Endothelial cell of umbilical vein (primary cell): ENCODE measurements at regions not wholly inside any gene's neighbourhood (a gene's known extent, or its start where the extent isn't known, plus 50 kb on each side); places are given as distances from the start of the nearest gene placed in this dataset.

ENCODE experiments used
- BruUV-seq: library from RNA; stranded (reverse); fragments of 400-500 nt; replicated peaks from 2 replicates; lab custom pipeline; 2021; lab: Mats Ljungman, UMichigan
- CTCF ChIA-PET: fragments of 300-600, 350-600 bp; sonication (Branson Sonifier 250); formaldehyde crosslinking; loops from one replicate; lab custom pipeline; 2021; ENCODE audit warnings: antibody characterized with exemption, inconsistent platforms; lab: Charles Lee
- POLR2A ChIA-PET: fragments of 300-600, 350-600 bp; sonication (Branson Sonifier 250); formaldehyde crosslinking; loops from one replicate; lab custom pipeline; 2021; ENCODE audit warnings: antibody characterized with exemption, inconsistent platforms; lab: Charles Lee
- DNase-seq: peaks from one replicate; pipeline ENCODE4 v3.0.0-alpha.2; 2011; ENCODE audit warnings: low read depth, low spot score
- FAIRE-seq: peaks from 2 replicates; lab custom pipeline; 2011; peaks lifted over from hg19 to GRCh38; lab: Jason Lieb, UNC
- H2AFZ ChIP-seq: 2 replicates; pipeline ENCODE4 v1.6.0; 2012; ENCODE audit warnings: low read depth, low read length, control low read depth, inconsistent platforms
- H3K27ac ChIP-seq: 2 replicates; pipeline ENCODE4 v1.5.1; 2011; ENCODE audit warnings: low read depth, mild to moderate bottlenecking, control low read depth, low read length, moderate library complexity; ENCODE audit not compliant: insufficient read depth
- H3K27me3 ChIP-seq, 2 experiments: 2 replicates each; pipeline versions ENCODE4 v1.6.0 to v1.6.1; 2011; ENCODE audit warnings: low read length in 2 of 2, mixed read lengths in 1 of 2; ENCODE audit not compliant: control insufficient read depth in 2 of 2, insufficient read depth in 2 of 2
- H3K36me3 ChIP-seq, 2 experiments: 2 replicates in 1 of 2; 3 replicates in 1 of 2; pipeline ENCODE4 v1.5.1; 2011; ENCODE audit warnings: low read length in 2 of 2, mild to moderate bottlenecking in 1 of 2, moderate library complexity in 1 of 2; ENCODE audit not compliant: control insufficient read depth in 2 of 2, insufficient read depth in 2 of 2; ENCODE audit errors: extremely low read depth in 1 of 2
- H3K4me1 ChIP-seq: 3 replicates; pipeline ENCODE4 v1.5.1; 2011; ENCODE audit warnings: mild to moderate bottlenecking, low read length; ENCODE audit not compliant: control insufficient read depth, insufficient read depth; ENCODE audit errors: extremely low read depth
- H3K4me2 ChIP-seq: 2 replicates; pipeline ENCODE4 v1.6.1; 2011; ENCODE audit warnings: low read length, control low read depth, mixed read lengths; ENCODE audit not compliant: insufficient read depth
- H3K4me3 ChIP-seq, 3 experiments: fragments of 200-600 bp in 1 of 3; sonication (generic), shearing (Covaris generic) in 1 of 3; replicated peaks in 1 of 3; 2 replicates each; pipeline ENCODE4 v1.5.1; 2011 to 2016; ENCODE audit warnings: control low read depth in 3 of 3, low read length in 3 of 3, mild to moderate bottlenecking in 2 of 3, inconsistent platforms in 1 of 3, low read depth in 1 of 3, moderate library complexity in 1 of 3; ENCODE audit not compliant: insufficient read depth in 1 of 3
- H3K79me2 ChIP-seq: 2 replicates; pipeline ENCODE4 v1.6.0; 2012; ENCODE audit warnings: low read length, inconsistent platforms; ENCODE audit not compliant: control insufficient read depth, insufficient read depth
- H3K9ac ChIP-seq: replicated peaks from 2 replicates; pipeline ENCODE3; 2011; ENCODE audit warnings: low read length, control low read depth; ENCODE audit not compliant: insufficient read depth; ENCODE audit errors: extremely low read depth
- H3K9me1 ChIP-seq: replicated peaks from 3 replicates; pipeline ENCODE4 v1.6.0; 2011; ENCODE audit warnings: mild to moderate bottlenecking, low read length; ENCODE audit not compliant: control insufficient read depth, insufficient read depth; ENCODE audit errors: extremely low read depth
- H3K9me3 ChIP-seq: replicated peaks from 2 replicates; pipeline ENCODE4 v1.5.1; 2012; ENCODE audit warnings: low read length, inconsistent platforms; ENCODE audit not compliant: control insufficient read depth, insufficient read depth
- H4K20me1 ChIP-seq: replicated peaks from 2 replicates; pipeline ENCODE3; 2011; ENCODE audit warnings: mild to moderate bottlenecking, low read length; ENCODE audit not compliant: control insufficient read depth, insufficient read depth; ENCODE audit errors: extremely low read depth
- EZH2 ChIP-seq: IDR thresholded peaks from 2 replicates; pipeline ENCODE4 v1.6.1; 2012; ENCODE audit warnings: borderline replicate concordance, low read depth, mild to moderate bottlenecking, moderate library complexity, low read length, inconsistent platforms; ENCODE audit not compliant: severe bottlenecking
- FOS ChIP-seq: IDR thresholded peaks from 2 replicates; pipeline ENCODE4 v1.6.1; 2011; ENCODE audit warnings: mild to moderate bottlenecking, low read length, moderate library complexity, borderline replicate concordance; ENCODE audit not compliant: insufficient read depth
- GATA2 ChIP-seq: IDR thresholded peaks from 2 replicates; pipeline ENCODE4 v1.7.0; 2011; ENCODE audit warnings: low read depth, mild to moderate bottlenecking, moderate library complexity, mixed read lengths, low read length; ENCODE audit not compliant: insufficient read length, insufficient read depth
- JUN ChIP-seq: IDR thresholded peaks from 2 replicates; pipeline ENCODE4 v1.6.1; 2011; ENCODE audit warnings: borderline replicate concordance, low read depth; ENCODE audit not compliant: insufficient read length, insufficient read depth
- MYC ChIP-seq: IDR thresholded peaks from one replicate; pipeline ENCODE4 v1.6.1; 2011; ENCODE audit warnings: mild to moderate bottlenecking, low read depth, low read length
- POLR2A ChIP-seq: IDR thresholded peaks from 2 replicates; pipeline ENCODE4 v1.6.1; 2012; ENCODE audit warnings: low read depth, mild to moderate bottlenecking, control low read depth, low read length
- POLR2AphosphoS5 ChIP-seq: IDR thresholded peaks from 2 replicates; pipeline ENCODE4 v1.6.1; 2012; ENCODE audit warnings: low read depth, mild to moderate bottlenecking, control low read depth, low read length, moderate library complexity; ENCODE audit not compliant: insufficient read depth
- dilution Hi-C: fragments of 300-500 bp; cut with MboI; formaldehyde crosslinking; loops from one replicate; pipeline ENCODE4 v1.15.0; 2019; ENCODE audit warnings: low sequenced_read_pairs; ENCODE audit not compliant: extremely low pct_ligation_motif_present
- intact Hi-C: fragments of 100-400 bp; cut with micrococcal nuclease; formaldehyde crosslinking; loops from one replicate; pipeline ENCODE4 v1.10.0; 2022
- TF ChIP-seq, protein P1 (sequence below), 2 donors: IDR thresholded peaks; 1 replicate in 1 of 2; 2 replicates in 1 of 2; pipeline ENCODE4 v1.5.1; 2011; ENCODE audit warnings: low read length in 2 of 2, mild to moderate bottlenecking in 2 of 2, moderate library complexity in 2 of 2, control low read depth in 1 of 2, inconsistent platforms in 1 of 2, low read depth in 1 of 2; ENCODE audit not compliant: insufficient read depth in 1 of 2; ENCODE audit errors: extremely low read depth in 1 of 2
- TF ChIP-seq, protein P2 (sequence below): IDR thresholded peaks from 2 replicates; pipeline ENCODE4 v1.6.1; 2011; ENCODE audit not compliant: insufficient read depth, insufficient read length

DNA sequence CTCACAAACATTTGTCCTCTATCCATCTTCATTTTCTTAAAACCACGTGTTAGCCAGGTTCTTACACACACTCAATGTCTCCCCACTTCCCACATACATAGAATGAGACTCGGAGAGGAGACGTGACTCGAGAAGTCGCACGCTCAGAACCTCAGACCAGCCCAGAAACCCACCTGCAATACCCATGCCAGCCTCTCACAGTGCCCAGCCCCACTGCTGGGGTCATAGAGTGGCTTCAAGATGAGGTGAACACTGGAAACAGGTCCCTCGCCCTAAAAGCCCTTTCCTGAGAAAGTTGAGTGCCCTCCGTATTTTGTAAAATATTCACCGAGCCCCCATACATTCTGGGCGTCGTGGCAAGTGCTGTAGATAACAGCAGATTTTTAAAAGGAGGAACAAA lies 487.4 kb downstream of the EIPR1 start:
- intact Hi-C loops: no loop called here

More for the DNA sequence above, 487.4 kb downstream of the EIPR1 start:
- no peaks in the 10 kb centered on the region for H3K36me3 ChIP-seq
- no peak for TF ChIP-seq POLR2AphosphoS5
- no peak for TF ChIP-seq FOS
- no peak for TF ChIP-seq MYC
- no peak for TF ChIP-seq EZH2
- no peak for TF ChIP-seq GATA2
- TF ChIP-seq, protein P1, sequence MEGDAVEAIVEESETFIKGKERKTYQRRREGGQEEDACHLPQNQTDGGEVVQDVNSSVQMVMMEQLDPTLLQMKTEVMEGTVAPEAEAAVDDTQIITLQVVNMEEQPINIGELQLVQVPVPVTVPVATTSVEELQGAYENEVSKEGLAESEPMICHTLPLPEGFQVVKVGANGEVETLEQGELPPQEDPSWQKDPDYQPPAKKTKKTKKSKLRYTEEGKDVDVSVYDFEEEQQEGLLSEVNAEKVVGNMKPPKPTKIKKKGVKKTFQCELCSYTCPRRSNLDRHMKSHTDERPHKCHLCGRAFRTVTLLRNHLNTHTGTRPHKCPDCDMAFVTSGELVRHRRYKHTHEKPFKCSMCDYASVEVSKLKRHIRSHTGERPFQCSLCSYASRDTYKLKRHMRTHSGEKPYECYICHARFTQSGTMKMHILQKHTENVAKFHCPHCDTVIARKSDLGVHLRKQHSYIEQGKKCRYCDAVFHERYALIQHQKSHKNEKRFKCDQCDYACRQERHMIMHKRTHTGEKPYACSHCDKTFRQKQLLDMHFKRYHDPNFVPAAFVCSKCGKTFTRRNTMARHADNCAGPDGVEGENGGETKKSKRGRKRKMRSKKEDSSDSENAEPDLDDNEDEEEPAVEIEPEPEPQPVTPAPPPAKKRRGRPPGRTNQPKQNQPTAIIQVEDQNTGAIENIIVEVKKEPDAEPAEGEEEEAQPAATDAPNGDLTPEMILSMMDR (IDR thresholded peaks at IDR 0.05; ENCODE audit: extremely low read depth in 1 of 2, insufficient read depth in 1 of 2, low read depth in 1 of 2, low read length in 2 of 2): no peak
- TF ChIP-seq JUN: no peak
- TF ChIP-seq POLR2A: no peak
- TF ChIP-seq, protein P2, sequence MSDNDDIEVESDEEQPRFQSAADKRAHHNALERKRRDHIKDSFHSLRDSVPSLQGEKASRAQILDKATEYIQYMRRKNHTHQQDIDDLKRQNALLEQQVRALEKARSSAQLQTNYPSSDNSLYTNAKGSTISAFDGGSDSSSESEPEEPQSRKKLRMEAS: no peak
- H3K9me3 ChIP-seq: peaks cover 9% of the 10 kb centered on the region
- FAIRE-seq (no peak), DNase-seq (no peak)
- no peak overlapping the region for H3K4me3 ChIP-seq
- ChIA-PET POLR2A (no interaction called here), CTCF (no interaction called here)
- no peaks in the 10 kb centered on the region for H3K27me3 ChIP-seq
- no peak overlapping the region for H3K4me2 ChIP-seq
- BruUV-seq: no TSS peak
- dilution Hi-C loops: no loop called here
- H3K79me2 ChIP-seq: no peaks in the 10 kb centered on the region
- H3K27ac ChIP-seq: no peak overlapping the region
- H3K9ac ChIP-seq: no peak overlapping the region
- H3K9me1 ChIP-seq: no peaks in the 10 kb centered on the region
- no peaks in the 10 kb centered on the region for H3K4me1 ChIP-seq
- no peak overlapping the region for H2AFZ ChIP-seq
- no peaks in the 10 kb centered on the region for H4K20me1 ChIP-seq
